ENCODE measurements at regions not wholly inside any gene's neighbourhood (a gene's known extent, or its start where the extent isn't known, plus 50 kb on each side); places are given as distances from the start of the nearest gene placed in this dataset.

GRCh38 chr15:81909011-81909358 is 136.8 kb downstream of the MEX3B start:
- no peak for TF ChIP-seq CTCF (conservative IDR thresholded peaks at IDR 0.05)
- TF ChIP-seq ZFX (IDR thresholded peaks at IDR 0.05), result no peak

Data from C4-2B (cell line).